Small intestine (tissue), 7 donors: ENCODE measurements at regions not wholly inside any gene's neighbourhood (a gene's known extent, or its start where the extent isn't known, plus 50 kb on each side); places are given as distances from the start of the nearest gene placed in this dataset.

Experiments used
- DNase-seq, 2 donors: peaks; one replicate each; pipeline versions ENCODE4 v3.0.0 to v3.0.0-alpha.2; 2013
- FAIRE-seq: peaks from 2 replicates; lab custom pipeline; 2012; peaks lifted over from hg19 to GRCh38; lab: Jason Lieb, UNC
- H3K27ac ChIP-seq, 3 donors: one replicate each; pipeline ENCODE4 v1.5.1; 2013; ENCODE audit warnings: low read length in 2 of 3, mild to moderate bottlenecking in 2 of 3, control low read depth in 1 of 3, inconsistent platforms in 1 of 3, low read depth in 1 of 3, moderate library complexity in 1 of 3
- H3K27me3 ChIP-seq, 3 donors: one replicate each; pipeline ENCODE4 v1.6.1; 2013; ENCODE audit warnings: low read length in 3 of 3, inconsistent platforms in 1 of 3; ENCODE audit not compliant: control insufficient read depth in 3 of 3, insufficient read depth in 3 of 3
- H3K36me3 ChIP-seq, 3 donors: one replicate each; pipeline ENCODE4 v1.6.1; 2013; ENCODE audit warnings: low read length in 3 of 3, inconsistent platforms in 1 of 3, low read depth in 1 of 3, mild to moderate bottlenecking in 1 of 3, moderate library complexity in 1 of 3; ENCODE audit not compliant: control insufficient read depth in 3 of 3, insufficient read depth in 2 of 3
- H3K4me1 ChIP-seq, 3 donors: one replicate each; pipeline ENCODE4 v1.6.1; 2013; ENCODE audit warnings: low read length in 2 of 3, inconsistent platforms in 1 of 3, low read depth in 1 of 3, mild to moderate bottlenecking in 1 of 3, moderate library complexity in 1 of 3; ENCODE audit not compliant: control insufficient read depth in 3 of 3, insufficient read depth in 2 of 3
- H3K4me3 ChIP-seq, 3 donors: one replicate each; pipeline ENCODE4 v1.5.1; 2013; ENCODE audit warnings: low read length in 3 of 3, control low read depth in 1 of 3, inconsistent platforms in 1 of 3, low read depth in 1 of 3, mild to moderate bottlenecking in 1 of 3, moderate library complexity in 1 of 3
- H3K9me3 ChIP-seq, 2 donors: one replicate each; pipeline ENCODE4 v1.6.1; 2013; ENCODE audit warnings: low read depth in 1 of 2, low read length in 1 of 2; ENCODE audit not compliant: control insufficient read depth in 2 of 2, insufficient read depth in 1 of 2
- WGBS, 3 donors: extraction: QIAGEN DNeasy Blood & Tissue Kit; methylation state at CpG; one replicate each; pipeline ENCODE4 v1.1.7; 2013; 5-methylcytosine and 5-hydroxymethylcytosine counted together
- donor health status: healthy with polysubstance abuse.
- donor health status: control.
- donor health status: control.
- donor health status: Bipolar disorder and iron deficiency.
- donor health status: healthy.

GRCh38 chr5:165244407-165244806 lies 1739.0 kb downstream of the MAT2B start:
- no peak overlapping the region for H3K4me3 ChIP-seq
- no peak for DNase-seq
- H3K36me3 ChIP-seq, result no peaks in the 10 kb centered on the region
- no peak overlapping the region for H3K27ac ChIP-seq
- H3K4me1 ChIP-seq, result no peaks in the 10 kb centered on the region
- 38 to 46% (median 43%) methylated on average over 3 of the region's 3 CpGs for WGBS, 3 donors
- H3K9me3 ChIP-seq, result no peaks in the 10 kb centered on the region
- no peak for FAIRE-seq
- H3K27me3 ChIP-seq, result no peaks in the 10 kb centered on the region

GRCh38 chr5:165258197-165258771 lies 1752.9 kb downstream of the MAT2B start:
- H3K4me1 ChIP-seq, result no peaks in the 10 kb centered on the region
- H3K27me3 ChIP-seq, result no peaks in the 10 kb centered on the region
- H3K9me3 ChIP-seq, result no peaks in the 10 kb centered on the region
- 66 to 77% (median 67%) methylated on average over 6 of the region's 6 CpGs for WGBS, 3 donors
- DNase-seq (no peak), FAIRE-seq (no peak)
- no peak overlapping the region for H3K27ac ChIP-seq
- H3K36me3 ChIP-seq, result no peaks in the 10 kb centered on the region
- no peak overlapping the region for H3K4me3 ChIP-seq

- DNase-seq (no peak), FAIRE-seq (no peak)
- H3K36me3 ChIP-seq, result no peaks in the 10 kb centered on the region
- no peaks in the 10 kb centered on the region for H3K27me3 ChIP-seq
- H3K9me3 ChIP-seq, result no peaks in the 10 kb centered on the region
- no peaks in the 10 kb centered on the region for H3K4me1 ChIP-seq
- no peak overlapping the region for H3K27ac ChIP-seq
- H3K4me3 ChIP-seq, result no peak overlapping the region
Observed at GRCh38 chr5:165260426-165260825, 1755.0 kb downstream of the MAT2B start.

DNA sequence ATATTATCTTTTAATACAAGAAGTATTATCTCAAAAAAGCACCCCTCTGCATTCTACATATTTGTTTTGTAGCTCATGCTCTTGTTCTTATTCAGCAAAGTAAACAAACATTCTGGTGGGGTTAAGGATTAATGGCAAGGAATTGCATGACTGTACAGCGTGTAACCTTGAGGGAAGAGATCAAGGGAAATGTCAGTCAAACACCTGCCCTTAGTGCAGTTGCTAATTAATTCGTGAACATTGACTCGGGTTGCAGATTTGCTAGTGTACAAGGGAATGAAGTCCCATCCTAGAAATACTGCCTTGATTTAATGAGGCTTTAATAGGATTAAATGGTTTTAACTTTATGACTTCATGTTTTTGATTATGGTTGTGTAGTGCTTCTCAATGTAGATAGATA lies 1758.1 kb downstream of the MAT2B start:
- no peaks in the 10 kb centered on the region for H3K9me3 ChIP-seq
- no peak overlapping the region for H3K27ac ChIP-seq
- DNase-seq (no peak), FAIRE-seq (no peak)
- no peaks in the 10 kb centered on the region for H3K27me3 ChIP-seq
- no peaks in the 10 kb centered on the region for H3K36me3 ChIP-seq
- 28 to 72% (median 43%) methylated on average over 3 of the region's 3 CpGs for WGBS, 3 donors
- no peaks in the 10 kb centered on the region for H3K4me1 ChIP-seq
- no peak overlapping the region for H3K4me3 ChIP-seq

DNA sequence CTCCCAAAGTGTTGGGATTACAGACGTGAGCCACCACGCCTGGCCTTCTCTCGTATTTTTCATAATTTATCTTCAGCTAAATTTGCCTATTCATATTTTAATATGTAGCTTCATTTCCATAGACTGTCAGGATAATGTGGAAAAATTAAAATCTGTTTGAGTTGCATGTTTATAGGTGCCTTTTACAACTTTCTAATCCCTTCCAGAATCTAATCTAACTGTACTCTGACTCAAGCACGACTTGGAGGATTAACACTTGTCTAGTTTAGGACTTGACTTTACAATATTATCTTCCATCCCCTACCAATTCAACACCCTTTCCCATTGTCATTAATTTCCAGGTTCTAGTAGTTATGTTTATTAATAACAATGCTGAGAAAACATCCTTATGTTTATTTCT lies 1761.5 kb downstream of the MAT2B start:
- 66 to 76% (median 68%) methylated on average over 4 of the region's 4 CpGs for WGBS, 3 donors
- no peaks in the 10 kb centered on the region for H3K9me3 ChIP-seq
- FAIRE-seq (no peak), DNase-seq (no peak)
- H3K27me3 ChIP-seq, result no peaks in the 10 kb centered on the region
- H3K36me3 ChIP-seq, result no peaks in the 10 kb centered on the region
- H3K4me3 ChIP-seq, result no peak overlapping the region
- no peaks in the 10 kb centered on the region for H3K4me1 ChIP-seq
- H3K27ac ChIP-seq, result no peak overlapping the region

DNA sequence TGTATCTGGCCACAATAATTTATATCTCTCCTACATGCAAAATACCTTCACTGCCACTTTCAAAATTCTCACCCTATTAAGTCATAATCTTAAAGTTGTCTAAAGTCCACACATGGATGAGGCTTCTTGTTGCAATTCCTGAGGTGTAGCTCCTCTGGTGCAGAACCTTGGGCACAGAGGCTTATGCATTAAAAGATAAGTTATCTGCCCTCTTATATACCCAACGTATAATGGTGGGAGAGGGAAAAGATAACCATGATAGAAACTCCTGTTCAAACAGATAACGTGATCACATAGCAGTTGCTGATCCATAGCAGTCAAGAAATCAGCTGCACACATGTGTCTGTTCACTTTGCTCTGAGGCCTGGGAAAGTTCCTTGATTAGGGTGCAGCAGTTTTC lies 1767.0 kb downstream of the MAT2B start:
- no peak for FAIRE-seq
- no peaks in the 10 kb centered on the region for H3K27me3 ChIP-seq
- no peak for DNase-seq
- H3K9me3 ChIP-seq, result no peaks in the 10 kb centered on the region
- no peak overlapping the region for H3K4me3 ChIP-seq
- H3K4me1 ChIP-seq, result no peaks in the 10 kb centered on the region
- WGBS, 3 donors, result 15 to 56% (median 31%) methylated on average over 2 of the region's 2 CpGs
- no peaks in the 10 kb centered on the region for H3K36me3 ChIP-seq
- no peak overlapping the region for H3K27ac ChIP-seq

DNA sequence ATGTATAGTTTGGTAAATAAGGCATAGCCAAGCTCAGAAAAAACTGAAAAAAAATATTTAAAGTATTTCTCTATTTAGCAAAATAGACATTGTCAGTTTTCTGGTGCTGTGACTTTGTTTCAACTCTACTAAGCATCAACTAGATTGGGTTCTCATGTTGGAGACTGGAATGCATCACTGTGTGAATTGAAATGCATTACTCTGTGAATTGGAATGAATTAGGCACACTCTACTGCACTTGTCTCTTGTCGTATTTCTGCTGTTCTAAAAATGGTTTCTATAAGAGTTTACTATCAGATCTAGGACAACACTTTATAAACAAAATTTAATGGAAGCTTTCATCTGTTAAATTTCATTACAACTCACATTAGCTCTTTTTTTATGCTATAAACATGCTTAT lies 1772.2 kb downstream of the MAT2B start:
- H3K4me3 ChIP-seq, result no peak overlapping the region
- no peaks in the 10 kb centered on the region for H3K27me3 ChIP-seq
- H3K36me3 ChIP-seq, result no peaks in the 10 kb centered on the region
- DNase-seq, result no peak
- no peak overlapping the region for H3K27ac ChIP-seq
- H3K4me1 ChIP-seq, result no peaks in the 10 kb centered on the region
- FAIRE-seq, result no peak
- no peaks in the 10 kb centered on the region for H3K9me3 ChIP-seq
- WGBS, 3 donors, result 63 to 82% (median 67%) methylated on average over 1 of the region's 1 CpG

- peaks cover 0 to 4% of the 10 kb centered on the region in 2 donors for H3K9me3 ChIP-seq
- no peaks in the 10 kb centered on the region for H3K27me3 ChIP-seq
- no peak overlapping the region for H3K27ac ChIP-seq
- H3K4me3 ChIP-seq, result no peak overlapping the region
- WGBS, 3 donors, result 74 to 87% (median 78%) methylated on average over 1 of the region's 1 CpG
- FAIRE-seq (no peak), DNase-seq (no peak)
- no peaks in the 10 kb centered on the region for H3K4me1 ChIP-seq
- H3K36me3 ChIP-seq, result no peaks in the 10 kb centered on the region
Observed at GRCh38 chr5:165282491-165282890, 1777.1 kb downstream of the MAT2B start.

- Histone ChIP-seq H3K36me3 (no peaks in the 10 kb centered on the region), H3K27ac (no peak overlapping the region), H3K9me3 (peaks cover 0 to 4% of the 10 kb centered on the region in 2 donors), H3K4me3 (no peak overlapping the region), H3K27me3 (no peaks in the 10 kb centered on the region), H3K4me1 (no peaks in the 10 kb centered on the region)
- DNase-seq (no peak), FAIRE-seq (no peak)
- 48 to 70% (median 59%) methylated on average over 2 of the region's 2 CpGs for WGBS, 3 donors
Observed at GRCh38 chr5:165286692-165287091, 1781.3 kb downstream of the MAT2B start.
